SU-DHL-6 (cell line): ENCODE measurements at regions not wholly inside any gene's neighbourhood (a gene's known extent, or its start where the extent isn't known, plus 50 kb on each side); places are given as distances from the start of the nearest gene placed in this dataset.

Experiments used
- H2AFZ ChIP-seq: fragments of 200-600 bp; sonication (generic); 2 replicates; pipeline ENCODE4 v1.6.1; 2014; ENCODE audit warnings: low read depth, mild to moderate bottlenecking, moderate library complexity, mixed read lengths, antibody characterized with exemption, low read length; ENCODE audit not compliant: severe bottlenecking
- H3F3A ChIP-seq: fragments of 200-600 bp; shearing (Covaris generic); 2 replicates; pipeline ENCODE4 v1.6.0; 2016; ENCODE audit warnings: antibody characterized with exemption, mild to moderate bottlenecking; ENCODE audit not compliant: insufficient read depth
- H3K27ac ChIP-seq: fragments of 200-600 bp; sonication (generic); 2 replicates; pipeline ENCODE4 v1.5.1; 2016; ENCODE audit warnings: low read depth, mild to moderate bottlenecking, low read length, moderate library complexity, mixed read lengths
- H3K27me3 ChIP-seq: fragments of 200-600 bp; sonication (generic), shearing (Covaris generic); 2 replicates; pipeline ENCODE4 v1.6.0; 2014; ENCODE audit warnings: mild to moderate bottlenecking, low read length
- H3K36me3 ChIP-seq: fragments of 200-600 bp; sonication (generic); 2 replicates; pipeline ENCODE4 v1.6.1; 2014; ENCODE audit warnings: mild to moderate bottlenecking, low read length, mixed read lengths
- H3K4me2 ChIP-seq: fragments of 300-600, 200-600 bp; shearing (Covaris generic), sonication (generic); 2 replicates; pipeline ENCODE4 v1.6.0; 2014; ENCODE audit warnings: low read length, low read depth, mild to moderate bottlenecking; ENCODE audit not compliant: poor library complexity, severe bottlenecking
- H3K4me3 ChIP-seq: fragments of 200-600 bp; sonication (generic); 2 replicates; pipeline ENCODE4 v1.5.1; 2014; ENCODE audit warnings: antibody characterized with exemption, low read length, mild to moderate bottlenecking, mixed read lengths; ENCODE audit not compliant: insufficient read depth, poor library complexity, severe bottlenecking
- H3K79me2 ChIP-seq: fragments of 200-600 bp; sonication (generic); 2 replicates; pipeline ENCODE4 v1.6.1; 2014; ENCODE audit warnings: mild to moderate bottlenecking, low read length, moderate library complexity; ENCODE audit not compliant: insufficient read depth
- H3K9ac ChIP-seq: fragments of 200-600 bp; sonication (generic); 2 replicates; pipeline ENCODE4 v1.7.0; 2014; ENCODE audit warnings: mild to moderate bottlenecking, low read length
- H3K9me2 ChIP-seq: fragments of 200-600 bp; sonication (generic); replicated peaks from 2 replicates; pipeline ENCODE4 v1.6.1; 2014; ENCODE audit warnings: low read length; ENCODE audit not compliant: insufficient read depth
- H3K9me3 ChIP-seq: fragments of 200-600 bp; sonication (generic); 2 replicates; pipeline ENCODE4 v1.6.1; 2014; ENCODE audit warnings: low read length, mixed read lengths; ENCODE audit not compliant: insufficient read depth
- H4K20me1 ChIP-seq: fragments of 200-600 bp; sonication (generic); 2 replicates; pipeline ENCODE4 v1.6.1; 2014; ENCODE audit warnings: low read depth, mild to moderate bottlenecking, antibody characterized with exemption, low read length, moderate library complexity, mixed read lengths
- CTCF ChIP-seq: fragments of 200-600 bp; sonication (generic); IDR thresholded peaks from one replicate; pipeline ENCODE4 v1.5.1; 2017; ENCODE audit warnings: antibody characterized with exemption, mild to moderate bottlenecking, low read length, moderate library complexity; ENCODE audit not compliant: insufficient read depth, poor library complexity, severe bottlenecking
- EZH2phosphoT487 ChIP-seq: fragments of 200-600 bp; sonication (generic), shearing (Covaris generic); conservative IDR thresholded peaks from 2 replicates; pipeline ENCODE4 v1.6.1; 2018; ENCODE audit warnings: mild to moderate bottlenecking, antibody characterized with exemption, low read length, moderate library complexity, mixed read lengths

GRCh38 chr14:38412654-38413053 lies 156.8 kb upstream of the CLEC14A start:
- Histone ChIP-seq H4K20me1 (no peaks in the 10 kb centered on the region), H3K36me3 (no peaks in the 10 kb centered on the region), H3K9me3 (no peaks in the 10 kb centered on the region), H2AFZ (no peak overlapping the region), H3K4me2 (no peak overlapping the region), H3K27ac (no peak overlapping the region), H3K27me3 (no peaks in the 10 kb centered on the region), H3F3A (no peaks in the 10 kb centered on the region), H3K9ac (no peak overlapping the region), H3K9me2 (no peaks in the 10 kb centered on the region), H3K4me3 (no peak overlapping the region), H3K79me2 (no peaks in the 10 kb centered on the region)
- TF ChIP-seq EZH2phosphoT487 (no peak), CTCF (no peak)

- H3F3A ChIP-seq, result no peaks in the 10 kb centered on the region
- H3K4me3 ChIP-seq, result no peak overlapping the region
- no peak overlapping the region for H2AFZ ChIP-seq
- TF ChIP-seq CTCF (no peak), EZH2phosphoT487 (no peak)
- H4K20me1 ChIP-seq, result no peaks in the 10 kb centered on the region
- no peaks in the 10 kb centered on the region for H3K9me3 ChIP-seq
- no peaks in the 10 kb centered on the region for H3K27me3 ChIP-seq
- no peak overlapping the region for H3K27ac ChIP-seq
- H3K9ac ChIP-seq, result no peak overlapping the region
- H3K79me2 ChIP-seq, result no peaks in the 10 kb centered on the region
- no peaks in the 10 kb centered on the region for H3K36me3 ChIP-seq
- H3K4me2 ChIP-seq, result no peak overlapping the region
- no peaks in the 10 kb centered on the region for H3K9me2 ChIP-seq
These were observed 154.5 kb upstream of the CLEC14A start for GRCh38 chr14:38410442-38410841.

- Histone ChIP-seq H3K9me2 (no peaks in the 10 kb centered on the region), H3F3A (no peaks in the 10 kb centered on the region), H3K79me2 (no peaks in the 10 kb centered on the region), H3K4me2 (no peak overlapping the region), H3K27ac (no peak overlapping the region), H2AFZ (no peak overlapping the region), H3K9me3 (no peaks in the 10 kb centered on the region), H4K20me1 (no peaks in the 10 kb centered on the region), H3K27me3 (no peaks in the 10 kb centered on the region), H3K4me3 (no peak overlapping the region), H3K36me3 (no peaks in the 10 kb centered on the region), H3K9ac (no peak overlapping the region)
- TF ChIP-seq CTCF (no peak), EZH2phosphoT487 (no peak)
These were observed 153.3 kb upstream of the CLEC14A start for GRCh38 chr14:38409071-38409705.
